Sigmoid colon (tissue), 6 donors: ENCODE measurements at regions not wholly inside any gene's neighbourhood (a gene's known extent, or its start where the extent isn't known, plus 50 kb on each side); places are given as distances from the start of the nearest gene placed in this dataset.

Source experiments
- DNase-seq: peaks from one replicate; pipeline ENCODE4 v3.0.0-alpha.2; 2019
- H3K27ac ChIP-seq, 4 donors: fragments of 200-600 bp; sonication (generic); one replicate each; pipeline ENCODE4 v1.5.1; 2016 to 2019; ENCODE audit warnings: mild to moderate bottlenecking in 1 of 4
- H3K27me3 ChIP-seq, 3 donors: fragments of 200-600 bp; sonication (generic); one replicate each; pipeline ENCODE4 v1.5.1; 2019; ENCODE audit warnings: mild to moderate bottlenecking in 1 of 3
- H3K36me3 ChIP-seq, 4 donors: fragments of 200-600 bp; sonication (generic); one replicate each; pipeline ENCODE4 v1.5.1; 2016 to 2019
- H3K4me1 ChIP-seq, 4 donors: fragments of 200-600 bp; sonication (generic); one replicate each; pipeline ENCODE4 v1.5.1; 2017 to 2019
- H3K4me3 ChIP-seq, 4 donors: fragments of 200-600 bp; sonication (generic); one replicate each; pipeline ENCODE4 v1.5.1; 2017 to 2019; ENCODE audit warnings: mild to moderate bottlenecking in 2 of 4, moderate library complexity in 1 of 4
- H3K9me3 ChIP-seq, 4 donors: fragments of 200-600 bp in 3 of 4; sonication (generic) in 3 of 4; one replicate each; pipeline versions ENCODE4 v1.5.1 to v1.6.1; 2013 to 2019
- CTCF ChIP-seq, 4 experiments: fragments of 450-650 bp in 3 of 4; fragments of 200-600 bp in 1 of 4; IDR thresholded peaks; one replicate each; pipeline ENCODE4 v1.5.1; 2016 to 2019; ENCODE audit warnings: antibody characterized with exemption in 4 of 4, mild to moderate bottlenecking in 3 of 4, moderate library complexity in 2 of 4
- EP300 ChIP-seq, 4 donors: sonication (generic); formaldehyde crosslinking; IDR thresholded peaks; one replicate each; pipeline ENCODE4 v1.6.1; 2017; ENCODE audit warnings: antibody characterized with exemption in 4 of 4
- POLR2A ChIP-seq, 2 donors: fragments of 450-650 bp; IDR thresholded peaks; one replicate each; pipeline ENCODE4 v1.6.1; 2016; ENCODE audit warnings: antibody characterized with exemption in 2 of 2, mild to moderate bottlenecking in 2 of 2, moderate library complexity in 2 of 2
- POLR2AphosphoS5 ChIP-seq, 4 donors: sonication (generic); formaldehyde crosslinking; IDR thresholded peaks; one replicate each; pipeline ENCODE4 v1.6.1; 2017; ENCODE audit warnings: antibody characterized with exemption in 4 of 4
- WGBS, 2 donors: extraction: QIAGEN DNeasy Blood & Tissue Kit; methylation state at CpG; one replicate each; pipeline ENCODE4 v1.1.7; 2013; 5-methylcytosine and 5-hydroxymethylcytosine counted together
- intact Hi-C: fragments of 100-400 bp; cut with DNase I; formaldehyde crosslinking; loops from one replicate; pipeline ENCODE4 v1.15.1; 2023
- donor health status: healthy with polysubstance abuse.
- donor health status: healthy.

- intact Hi-C loops = no loop called here
- WGBS, 2 donors = 82 to 83% methylated on average over 6 of the region's 6 CpGs
- TF ChIP-seq CTCF (IDR thresholded peaks at IDR 0.05) (no peak), EP300 (IDR thresholded peaks at IDR 0.05) (no peak), POLR2A (IDR thresholded peaks at IDR 0.05) (no peak), POLR2AphosphoS5 (IDR thresholded peaks at IDR 0.05) (no peak)
These were observed 235.7 kb downstream of the CDCA7 start for GRCh38 chr2:173590276-173590861.

DNA sequence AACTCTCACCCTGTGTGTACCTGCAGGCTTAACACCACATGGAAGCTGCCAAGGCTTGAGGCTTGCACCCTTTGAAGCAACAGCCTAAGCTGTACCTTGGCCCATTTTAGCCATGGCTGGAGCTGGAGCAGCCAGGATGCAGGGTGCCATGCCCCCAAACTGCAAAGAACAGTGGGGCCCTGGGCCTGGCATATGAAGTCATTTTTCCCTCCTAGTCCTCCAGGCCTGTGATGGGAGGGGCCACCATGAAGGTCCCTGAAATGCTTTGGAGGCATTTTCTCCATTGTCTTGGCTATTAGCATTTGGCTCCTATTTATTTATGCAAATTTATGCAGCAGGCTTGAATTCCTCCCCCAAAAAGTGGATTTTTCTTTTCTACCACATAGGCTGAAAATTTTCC lies 238.4 kb downstream of the CDCA7 start:
- H3K27me3 ChIP-seq = no peaks in the 10 kb centered on the region
- H3K36me3 ChIP-seq = no peaks in the 10 kb centered on the region
- no peak overlapping the region for H3K27ac ChIP-seq
- no peak for TF ChIP-seq POLR2AphosphoS5 (IDR thresholded peaks at IDR 0.05)
- no peak for TF ChIP-seq EP300 (IDR thresholded peaks at IDR 0.05)
- TF ChIP-seq POLR2A (IDR thresholded peaks at IDR 0.05) = no peak
- no peak for TF ChIP-seq CTCF (IDR thresholded peaks at IDR 0.05)
- intact Hi-C loops = no loop called here
- no peak for DNase-seq
- peaks cover 0 to 5% (median 1%) of the 10 kb centered on the region in 4 donors for H3K9me3 ChIP-seq
- no peak overlapping the region for H3K4me3 ChIP-seq
- no peaks in the 10 kb centered on the region for H3K4me1 ChIP-seq

More at GRCh38 chr2:173590276-173590861, 235.7 kb downstream of the CDCA7 start:
- Histone ChIP-seq H3K4me3 (no peak overlapping the region), H3K27me3 (no peaks in the 10 kb centered on the region), H3K4me1 (no peaks in the 10 kb centered on the region), H3K9me3 (peaks cover 0 to 5% (median 1%) of the 10 kb centered on the region in 4 donors), H3K36me3 (no peaks in the 10 kb centered on the region), H3K27ac (no peak overlapping the region)
- no peak for DNase-seq

GRCh38 chr2:173596244-173596643 lies 241.6 kb downstream of the CDCA7 start:
- Histone ChIP-seq H3K27ac (no peak overlapping the region), H3K4me3 (no peak overlapping the region), H3K27me3 (no peaks in the 10 kb centered on the region), H3K9me3 (peaks cover 0 to 5% (median 1%) of the 10 kb centered on the region in 4 donors), H3K36me3 (no peaks in the 10 kb centered on the region), H3K4me1 (no peaks in the 10 kb centered on the region)
- DNase-seq = no peak
- intact Hi-C loops = no loop called here
- no peak for TF ChIP-seq CTCF (IDR thresholded peaks at IDR 0.05)
- no peak for TF ChIP-seq POLR2AphosphoS5 (IDR thresholded peaks at IDR 0.05)
- TF ChIP-seq EP300 (IDR thresholded peaks at IDR 0.05) = no peak
- TF ChIP-seq POLR2A (IDR thresholded peaks at IDR 0.05) = no peak

- no peak for DNase-seq
- Histone ChIP-seq H3K27me3 (no peaks in the 10 kb centered on the region), H3K36me3 (no peaks in the 10 kb centered on the region), H3K4me3 (no peak overlapping the region), H3K9me3 (no peaks in the 10 kb centered on the region), H3K4me1 (no peaks in the 10 kb centered on the region), H3K27ac (no peak overlapping the region)
- TF ChIP-seq POLR2AphosphoS5 (IDR thresholded peaks at IDR 0.05) (no peak), CTCF (IDR thresholded peaks at IDR 0.05) (no peak), EP300 (IDR thresholded peaks at IDR 0.05) (no peak), POLR2A (IDR thresholded peaks at IDR 0.05) (no peak)
- intact Hi-C loops = no loop called here
These were observed 243.9 kb downstream of the CDCA7 start for GRCh38 chr2:173598525-173598924.

GRCh38 chr2:173599821-173600359 lies 245.2 kb downstream of the CDCA7 start:
- Histone ChIP-seq H3K9me3 (no peaks in the 10 kb centered on the region), H3K36me3 (no peaks in the 10 kb centered on the region), H3K4me1 (no peaks in the 10 kb centered on the region), H3K27ac (no peak overlapping the region), H3K27me3 (no peaks in the 10 kb centered on the region), H3K4me3 (no peak overlapping the region)
- no peak for TF ChIP-seq POLR2AphosphoS5 (IDR thresholded peaks at IDR 0.05)
- no peak for TF ChIP-seq POLR2A (IDR thresholded peaks at IDR 0.05)
- TF ChIP-seq CTCF (IDR thresholded peaks at IDR 0.05) = no peak
- no peak for TF ChIP-seq EP300 (IDR thresholded peaks at IDR 0.05)
- DNase-seq = no peak
- intact Hi-C loops = no loop called here
- WGBS, 2 donors = 86 to 89% methylated on average over 5 of the region's 5 CpGs
